DND-41 (cell line): ENCODE measurements at regions not wholly inside any gene's neighbourhood (a gene's known extent, or its start where the extent isn't known, plus 50 kb on each side); places are given as distances from the start of the nearest gene placed in this dataset.

ENCODE experiments used
- ATAC-seq: fragments of 200-7000 bp; cut with Tn5 transposase; 3 replicates; pipeline ENCODE4 v1.9.1; 2021; ENCODE audit warnings: low read depth; ENCODE audit not compliant: insufficient read depth
- DNase-seq: peaks from one replicate; pipeline ENCODE4 v3.0.0-alpha.2; 2020
- H2AFZ ChIP-seq: 2 replicates; pipeline ENCODE4 v1.6.0; 2012; ENCODE audit warnings: low read depth, low read length
- H3K27ac ChIP-seq: 2 replicates; pipeline ENCODE4 v1.5.1; 2012; ENCODE audit warnings: low read length, inconsistent platforms
- H3K27me3 ChIP-seq: fragments of 200-600 bp; sonication (generic); 2 replicates; pipeline ENCODE4 v1.6.0; 2012; ENCODE audit warnings: low read length, mild to moderate bottlenecking, inconsistent platforms; ENCODE audit not compliant: insufficient read depth, poor library complexity
- H3K36me3 ChIP-seq: 2 replicates; pipeline ENCODE4 v1.5.1; 2012; ENCODE audit warnings: low read length, inconsistent platforms; ENCODE audit not compliant: insufficient read depth
- H3K4me1 ChIP-seq: 2 replicates; pipeline ENCODE4 v1.5.1; 2012; ENCODE audit warnings: mild to moderate bottlenecking, low read length; ENCODE audit not compliant: insufficient read depth
- H3K4me2 ChIP-seq: 2 replicates; pipeline ENCODE4 v1.6.0; 2012; ENCODE audit warnings: mild to moderate bottlenecking, moderate library complexity, low read length, inconsistent platforms; ENCODE audit not compliant: insufficient read depth
- H3K4me3 ChIP-seq, 2 experiments: fragments of 200-600 bp in 1 of 2; shearing (Covaris generic) in 1 of 2; 2 replicates each; pipeline ENCODE4 v1.5.1; 2012 to 2016; ENCODE audit warnings: inconsistent platforms in 2 of 2, low read length in 2 of 2, mild to moderate bottlenecking in 2 of 2, low read depth in 1 of 2, moderate library complexity in 1 of 2
- H3K79me2 ChIP-seq: 2 replicates; pipeline ENCODE4 v1.6.0; 2012; ENCODE audit warnings: low read length, inconsistent platforms; ENCODE audit not compliant: insufficient read depth
- H3K9ac ChIP-seq: 2 replicates; pipeline ENCODE4 v1.6.0; 2012; ENCODE audit warnings: low read depth, mild to moderate bottlenecking, inconsistent platforms, low read length, moderate library complexity
- H3K9me3 ChIP-seq: 2 replicates; pipeline ENCODE4 v1.5.1; 2012; ENCODE audit warnings: low read length, moderate library complexity, mild to moderate bottlenecking, inconsistent platforms; ENCODE audit not compliant: insufficient read depth, severe bottlenecking
- H4K20me1 ChIP-seq: 2 replicates; pipeline ENCODE4 v1.6.0; 2012; ENCODE audit warnings: low read length; ENCODE audit not compliant: insufficient read depth
- EZH2 ChIP-seq: IDR thresholded peaks from 3 replicates; pipeline ENCODE4 v1.6.1; 2012; ENCODE audit warnings: borderline replicate concordance, low read depth, mild to moderate bottlenecking, moderate library complexity, low read length, inconsistent platforms; ENCODE audit not compliant: severe bottlenecking
- TF ChIP-seq, protein P1 (sequence below): IDR thresholded peaks from 2 replicates; pipeline ENCODE4 v1.5.1; 2012; ENCODE audit warnings: borderline replicate concordance, low read length, moderate library complexity, mild to moderate bottlenecking; ENCODE audit not compliant: poor library complexity, severe bottlenecking; ENCODE audit errors: extremely low read depth

DNA sequence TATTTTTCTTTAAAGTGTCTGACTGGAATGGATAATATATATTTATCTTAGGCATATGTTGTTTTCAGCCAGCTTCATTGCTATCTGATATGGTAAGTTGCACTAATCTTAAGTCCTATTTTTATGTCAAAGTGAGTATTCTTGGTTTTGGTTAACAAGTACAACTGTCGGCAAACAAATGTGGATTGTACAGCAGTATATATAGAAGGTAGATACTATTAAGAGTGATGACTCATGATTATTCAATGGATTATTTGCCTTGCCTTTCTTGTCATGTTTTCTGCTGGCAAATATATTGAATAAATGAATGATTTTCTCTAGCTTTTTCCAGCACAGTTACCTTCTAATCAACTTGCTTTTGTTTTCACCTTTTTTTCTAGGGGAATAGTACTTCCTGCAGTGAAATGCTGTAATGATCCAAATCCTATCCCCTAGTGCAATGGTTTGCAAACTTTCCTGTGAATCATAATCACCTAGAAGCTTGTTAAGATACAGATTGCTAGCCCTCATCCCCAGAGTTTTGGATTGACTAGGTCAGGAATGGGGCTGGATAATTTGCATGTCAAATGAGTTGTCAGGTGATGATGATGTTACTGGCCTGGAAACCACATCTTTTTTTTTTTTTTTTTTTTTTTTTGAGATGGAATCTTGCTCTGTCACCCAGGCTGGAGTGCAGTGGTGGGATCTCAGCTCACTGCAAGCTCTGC is 60.8 kb upstream of the ARRDC3 start:
- Histone ChIP-seq H3K9me3 (no peaks in the 10 kb centered on the region), H3K9ac (no peak overlapping the region), H3K4me2 (no peak overlapping the region), H3K79me2 (no peaks in the 10 kb centered on the region), H3K27me3 (no peaks in the 10 kb centered on the region), H3K4me3 (no peak overlapping the region), H2AFZ (no peak overlapping the region), H3K4me1 (no peaks in the 10 kb centered on the region), H3K36me3 (no peaks in the 10 kb centered on the region), H4K20me1 (no peaks in the 10 kb centered on the region), H3K27ac (no peak overlapping the region)
- DNase-seq (no peak), ATAC-seq (no peak)
- TF ChIP-seq, protein P1, sequence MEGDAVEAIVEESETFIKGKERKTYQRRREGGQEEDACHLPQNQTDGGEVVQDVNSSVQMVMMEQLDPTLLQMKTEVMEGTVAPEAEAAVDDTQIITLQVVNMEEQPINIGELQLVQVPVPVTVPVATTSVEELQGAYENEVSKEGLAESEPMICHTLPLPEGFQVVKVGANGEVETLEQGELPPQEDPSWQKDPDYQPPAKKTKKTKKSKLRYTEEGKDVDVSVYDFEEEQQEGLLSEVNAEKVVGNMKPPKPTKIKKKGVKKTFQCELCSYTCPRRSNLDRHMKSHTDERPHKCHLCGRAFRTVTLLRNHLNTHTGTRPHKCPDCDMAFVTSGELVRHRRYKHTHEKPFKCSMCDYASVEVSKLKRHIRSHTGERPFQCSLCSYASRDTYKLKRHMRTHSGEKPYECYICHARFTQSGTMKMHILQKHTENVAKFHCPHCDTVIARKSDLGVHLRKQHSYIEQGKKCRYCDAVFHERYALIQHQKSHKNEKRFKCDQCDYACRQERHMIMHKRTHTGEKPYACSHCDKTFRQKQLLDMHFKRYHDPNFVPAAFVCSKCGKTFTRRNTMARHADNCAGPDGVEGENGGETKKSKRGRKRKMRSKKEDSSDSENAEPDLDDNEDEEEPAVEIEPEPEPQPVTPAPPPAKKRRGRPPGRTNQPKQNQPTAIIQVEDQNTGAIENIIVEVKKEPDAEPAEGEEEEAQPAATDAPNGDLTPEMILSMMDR, result no peak
- TF ChIP-seq EZH2, result no peak

- no peaks in the 10 kb centered on the region for H3K27me3 ChIP-seq
- no peak overlapping the region for H3K4me2 ChIP-seq
- H2AFZ ChIP-seq, result no peak overlapping the region
- ATAC-seq, result no peak
- H4K20me1 ChIP-seq, result no peaks in the 10 kb centered on the region
- H3K9me3 ChIP-seq, result no peaks in the 10 kb centered on the region
- no peak overlapping the region for H3K27ac ChIP-seq
- H3K4me3 ChIP-seq, result no peak overlapping the region
- H3K9ac ChIP-seq, result no peak overlapping the region
- no peaks in the 10 kb centered on the region for H3K36me3 ChIP-seq
- TF ChIP-seq, protein P1, result no peak
- DNase-seq, result no peak
- no peaks in the 10 kb centered on the region for H3K4me1 ChIP-seq
- no peaks in the 10 kb centered on the region for H3K79me2 ChIP-seq
Observed at GRCh38 chr5:91443023-91443422, 59.9 kb upstream of the ARRDC3 start.

DNA sequence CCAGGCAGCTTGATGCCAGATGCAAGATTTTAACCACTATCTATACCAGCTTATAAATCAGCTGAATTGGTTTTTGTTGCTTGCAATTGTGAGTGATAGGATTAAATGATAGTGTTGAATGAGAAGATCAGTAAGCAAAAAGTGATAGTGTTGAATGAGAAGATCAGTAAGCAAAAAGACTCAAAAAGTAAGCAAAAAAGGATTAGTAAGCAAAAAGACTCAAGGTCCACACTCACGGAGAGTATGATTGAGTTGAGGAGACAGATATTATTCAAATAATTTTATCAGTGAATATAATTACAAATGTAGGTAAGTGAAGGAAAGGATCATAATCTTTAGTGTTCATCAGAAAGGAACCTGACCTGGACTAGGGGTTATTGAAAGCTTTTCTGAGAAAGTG is 58.0 kb upstream of the ARRDC3 start:
- no peak overlapping the region for H3K9ac ChIP-seq
- H3K4me1 ChIP-seq, result no peaks in the 10 kb centered on the region
- no peak overlapping the region for H3K4me3 ChIP-seq
- no peak for ATAC-seq
- TF ChIP-seq, protein P1, result no peak
- no peak for TF ChIP-seq EZH2
- H4K20me1 ChIP-seq, result no peaks in the 10 kb centered on the region
- H2AFZ ChIP-seq, result no peak overlapping the region
- no peak overlapping the region for H3K27ac ChIP-seq
- no peak overlapping the region for H3K4me2 ChIP-seq
- no peaks in the 10 kb centered on the region for H3K27me3 ChIP-seq
- no peak for DNase-seq
- no peaks in the 10 kb centered on the region for H3K9me3 ChIP-seq
- H3K36me3 ChIP-seq, result no peaks in the 10 kb centered on the region
- no peaks in the 10 kb centered on the region for H3K79me2 ChIP-seq

GRCh38 chr5:91438871-91439270 is 55.8 kb upstream of the ARRDC3 start:
- no peaks in the 10 kb centered on the region for H3K4me1 ChIP-seq
- H4K20me1 ChIP-seq, result no peaks in the 10 kb centered on the region
- H3K9ac ChIP-seq, result no peak overlapping the region
- H3K27ac ChIP-seq, result no peak overlapping the region
- H3K36me3 ChIP-seq, result no peaks in the 10 kb centered on the region
- no peak overlapping the region for H2AFZ ChIP-seq
- no peaks in the 10 kb centered on the region for H3K79me2 ChIP-seq
- no peak for TF ChIP-seq EZH2
- H3K4me3 ChIP-seq, result no peak overlapping the region
- H3K27me3 ChIP-seq, result no peaks in the 10 kb centered on the region
- H3K9me3 ChIP-seq, result no peaks in the 10 kb centered on the region
- ATAC-seq, result no peak
- no peak overlapping the region for H3K4me2 ChIP-seq
- DNase-seq, result no peak
